ENCODE measurements at regions not wholly inside any gene's neighbourhood (a gene's known extent, or its start where the extent isn't known, plus 50 kb on each side); places are given as distances from the start of the nearest gene placed in this dataset.

DNA sequence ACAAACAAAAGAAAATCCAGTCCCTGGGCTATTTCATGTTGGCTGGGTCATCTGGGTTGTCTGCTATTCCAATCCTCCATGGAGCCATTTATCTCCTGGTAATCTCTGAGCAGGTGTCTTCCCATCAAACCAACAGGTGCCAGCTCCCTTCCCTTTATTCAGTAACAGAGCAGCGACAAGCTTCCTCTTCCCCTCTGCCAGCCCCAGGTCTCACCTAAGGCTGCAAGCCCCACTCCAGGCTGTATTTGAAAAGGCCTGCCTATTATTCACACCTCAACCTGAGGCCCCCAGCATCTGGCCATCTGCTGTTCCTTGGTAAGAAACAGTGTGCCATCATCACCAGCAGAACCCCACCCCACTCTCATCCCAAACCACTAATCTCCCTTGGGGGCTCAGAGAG is 436.2 kb downstream of the BUD13 start:
- H3K4me3 Mint-ChIP-seq = no peak overlapping the region
- no peaks in the 10 kb centered on the region for H3K4me1 Mint-ChIP-seq
- TF ChIP-seq, protein P1, sequence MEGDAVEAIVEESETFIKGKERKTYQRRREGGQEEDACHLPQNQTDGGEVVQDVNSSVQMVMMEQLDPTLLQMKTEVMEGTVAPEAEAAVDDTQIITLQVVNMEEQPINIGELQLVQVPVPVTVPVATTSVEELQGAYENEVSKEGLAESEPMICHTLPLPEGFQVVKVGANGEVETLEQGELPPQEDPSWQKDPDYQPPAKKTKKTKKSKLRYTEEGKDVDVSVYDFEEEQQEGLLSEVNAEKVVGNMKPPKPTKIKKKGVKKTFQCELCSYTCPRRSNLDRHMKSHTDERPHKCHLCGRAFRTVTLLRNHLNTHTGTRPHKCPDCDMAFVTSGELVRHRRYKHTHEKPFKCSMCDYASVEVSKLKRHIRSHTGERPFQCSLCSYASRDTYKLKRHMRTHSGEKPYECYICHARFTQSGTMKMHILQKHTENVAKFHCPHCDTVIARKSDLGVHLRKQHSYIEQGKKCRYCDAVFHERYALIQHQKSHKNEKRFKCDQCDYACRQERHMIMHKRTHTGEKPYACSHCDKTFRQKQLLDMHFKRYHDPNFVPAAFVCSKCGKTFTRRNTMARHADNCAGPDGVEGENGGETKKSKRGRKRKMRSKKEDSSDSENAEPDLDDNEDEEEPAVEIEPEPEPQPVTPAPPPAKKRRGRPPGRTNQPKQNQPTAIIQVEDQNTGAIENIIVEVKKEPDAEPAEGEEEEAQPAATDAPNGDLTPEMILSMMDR (IDR thresholded peaks at IDR 0.05; ENCODE audit: unreplicated experiment in 3 of 3) = no peak
- H3K36me3 Mint-ChIP-seq (ENCODE audit: low read depth) = no peaks in the 10 kb centered on the region
- no peaks in the 10 kb centered on the region for H3K9me3 Mint-ChIP-seq
- peaks cover 17% of the 10 kb centered on the region for H3K27me3 Mint-ChIP-seq (ENCODE audit: low read depth)
- no peak overlapping the region for H3K27ac Mint-ChIP-seq

DNA sequence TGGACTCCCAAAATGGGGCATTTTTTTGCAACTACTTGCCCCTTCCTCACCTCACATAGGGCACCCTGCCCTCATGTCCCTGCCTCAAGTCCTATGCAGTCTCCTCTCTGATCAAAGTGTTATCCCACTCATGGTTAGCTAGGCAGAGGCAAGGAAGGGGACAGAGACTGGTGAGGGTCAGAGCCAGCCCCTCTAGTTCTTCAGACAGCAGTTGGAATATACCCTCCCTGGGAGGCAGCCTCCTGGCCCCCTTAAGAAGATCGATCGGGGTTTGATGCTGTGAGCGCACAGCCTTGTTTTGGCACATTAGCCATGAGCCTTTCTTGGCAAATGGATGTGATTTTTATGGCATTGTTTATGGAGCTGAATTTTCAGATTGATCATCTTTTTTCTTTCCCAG is 436.9 kb downstream of the BUD13 start:
- TF ChIP-seq, protein P1 (IDR thresholded peaks at IDR 0.05; ENCODE audit: unreplicated experiment in 3 of 3) = no peak
- Mint-ChIP-seq H3K36me3 (ENCODE audit: low read depth) (no peaks in the 10 kb centered on the region), H3K27ac (no peak overlapping the region), H3K27me3 (ENCODE audit: low read depth) (peaks cover 15% of the 10 kb centered on the region), H3K4me3 (no peak overlapping the region), H3K4me1 (no peaks in the 10 kb centered on the region), H3K9me3 (no peaks in the 10 kb centered on the region)

DNA sequence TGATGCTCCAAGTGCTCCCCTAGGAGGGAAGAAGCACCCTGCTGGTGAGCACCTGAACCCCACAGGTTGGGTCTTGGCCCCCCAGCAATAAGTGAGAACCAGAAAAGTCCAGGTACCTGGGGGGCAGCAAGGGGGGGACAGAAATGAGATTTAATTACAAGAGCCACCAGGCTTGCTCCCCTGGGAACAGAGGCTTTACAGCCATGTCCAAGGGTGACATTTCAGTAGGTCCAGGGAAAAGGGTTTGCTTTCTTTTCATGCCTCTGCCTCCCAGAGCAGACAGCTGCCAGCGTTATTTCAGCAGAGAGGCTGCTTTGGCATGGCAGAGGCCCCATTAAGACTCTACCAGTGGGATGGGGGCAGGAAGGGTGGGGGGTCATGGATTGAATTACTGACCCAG is 437.7 kb downstream of the BUD13 start:
- Mint-ChIP-seq H3K4me1 (no peaks in the 10 kb centered on the region), H3K36me3 (ENCODE audit: low read depth) (no peaks in the 10 kb centered on the region), H3K27ac (no peak overlapping the region), H3K9me3 (no peaks in the 10 kb centered on the region), H3K27me3 (ENCODE audit: low read depth) (peaks cover 15% of the 10 kb centered on the region), H3K4me3 (no peak overlapping the region)
- TF ChIP-seq, protein P1 (IDR thresholded peaks at IDR 0.05; ENCODE audit: unreplicated experiment in 3 of 3) = no peak

DNA sequence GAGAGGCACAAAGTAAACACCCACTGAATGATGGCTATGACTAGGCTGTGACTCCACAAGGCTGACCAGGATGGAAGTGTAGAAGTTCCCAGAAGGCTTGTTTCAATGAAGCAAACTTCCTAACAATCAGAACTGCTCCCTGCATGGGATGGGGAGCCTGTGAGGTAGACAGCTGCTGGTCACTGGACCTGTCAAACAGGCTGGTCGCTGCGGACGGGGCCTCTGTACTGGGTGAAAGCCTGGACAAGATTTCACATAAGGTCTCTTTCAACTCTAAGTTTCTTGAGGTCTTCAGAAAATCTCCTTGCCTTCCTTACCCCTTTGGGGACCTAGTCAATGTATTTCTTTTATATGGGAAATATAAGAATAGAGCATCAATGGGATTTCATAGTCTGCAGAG is 438.2 kb downstream of the BUD13 start:
- H3K4me3 Mint-ChIP-seq = no peak overlapping the region
- H3K36me3 Mint-ChIP-seq (ENCODE audit: low read depth) = no peaks in the 10 kb centered on the region
- TF ChIP-seq, protein P1 (IDR thresholded peaks at IDR 0.05; ENCODE audit: unreplicated experiment in 3 of 3) = no peak

DNA sequence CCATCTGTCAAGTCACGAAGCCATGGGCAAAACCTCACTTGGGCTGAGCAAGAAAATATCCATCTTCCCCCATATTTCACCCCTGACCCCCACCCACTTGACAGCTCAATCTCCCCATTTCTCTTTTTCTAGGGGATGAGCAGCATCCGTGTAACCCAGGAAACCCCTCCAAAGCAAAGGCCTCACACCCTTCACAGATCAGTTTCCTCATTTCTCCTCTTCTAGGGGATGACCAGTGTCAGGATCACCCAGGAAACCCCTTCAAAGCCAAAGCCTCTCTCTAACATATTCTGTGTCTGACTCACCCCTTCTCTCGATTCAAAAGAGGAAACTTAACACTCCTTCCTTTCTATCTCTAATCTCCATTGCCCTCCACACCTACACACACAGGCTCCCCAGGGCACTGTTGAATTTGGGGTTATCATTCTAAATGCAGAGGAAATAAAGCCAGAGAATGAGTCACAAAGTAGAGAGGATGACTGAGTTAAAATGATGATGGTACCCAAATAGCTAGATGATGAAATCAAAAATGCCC is 439.7 kb downstream of the BUD13 start:
- Mint-ChIP-seq H3K36me3 (ENCODE audit: low read depth) (no peaks in the 10 kb centered on the region), H3K9me3 (no peaks in the 10 kb centered on the region)

More for the DNA sequence above, 438.2 kb downstream of the BUD13 start:
- H3K4me1 Mint-ChIP-seq = no peaks in the 10 kb centered on the region
- H3K9me3 Mint-ChIP-seq = no peaks in the 10 kb centered on the region
- H3K27ac Mint-ChIP-seq = no peak overlapping the region
- peaks cover 15% of the 10 kb centered on the region for H3K27me3 Mint-ChIP-seq (ENCODE audit: low read depth)

DNA sequence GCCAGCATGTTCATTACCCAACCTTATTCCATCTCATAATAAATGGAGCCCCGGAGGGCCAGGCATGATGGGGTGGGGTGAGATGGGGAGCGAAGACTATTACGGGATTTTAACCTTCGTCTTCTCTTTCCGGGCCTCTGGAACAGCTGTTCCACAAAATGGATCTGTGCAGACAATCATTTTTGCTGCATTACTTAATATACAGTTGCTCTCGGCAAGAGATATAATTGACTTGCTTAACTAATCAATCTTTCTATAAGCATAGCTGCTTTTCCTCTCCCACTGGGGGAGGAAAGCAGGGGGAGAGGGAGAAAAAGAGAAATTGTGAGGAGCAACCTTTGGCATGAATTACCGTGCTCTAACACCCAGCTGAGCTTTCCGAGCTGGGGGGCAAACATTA is 440.4 kb downstream of the BUD13 start:
- Mint-ChIP-seq H3K27me3 (ENCODE audit: low read depth) (peaks cover 20% of the 10 kb centered on the region), H3K4me1 (no peaks in the 10 kb centered on the region), H3K36me3 (ENCODE audit: low read depth) (no peaks in the 10 kb centered on the region), H3K4me3 (no peak overlapping the region), H3K9me3 (no peaks in the 10 kb centered on the region), H3K27ac (no peak overlapping the region)
- TF ChIP-seq, protein P1 (IDR thresholded peaks at IDR 0.05; ENCODE audit: unreplicated experiment in 3 of 3) = no peak

More for the DNA sequence above, 439.7 kb downstream of the BUD13 start:
- TF ChIP-seq, protein P1 (IDR thresholded peaks at IDR 0.05; ENCODE audit: unreplicated experiment in 3 of 3) = no peak
- H3K4me3 Mint-ChIP-seq = no peak overlapping the region
- H3K27me3 Mint-ChIP-seq (ENCODE audit: low read depth) = peaks cover 20% of the 10 kb centered on the region
- no peak overlapping the region for H3K27ac Mint-ChIP-seq
- H3K4me1 Mint-ChIP-seq = no peaks in the 10 kb centered on the region
